GM21390 (cell line): ENCODE measurements at regions not wholly inside any gene's neighbourhood (a gene's known extent, or its start where the extent isn't known, plus 50 kb on each side); places are given as distances from the start of the nearest gene placed in this dataset.

Source experiments
- ATAC-seq: cut with Tn5 transposase; IDR thresholded peaks from one replicate; pipeline ENCODE4 v1.9.1; 2021; ENCODE audit not compliant: unreplicated experiment

- no peak for ATAC-seq
Observed at GRCh38 chr13:74449811-74450524, 315.8 kb upstream of the KLF12 start.

GRCh38 chr13:74444864-74445479 lies 310.8 kb upstream of the KLF12 start:
- no peak for ATAC-seq

GRCh38 chr13:74444161-74444571 lies 310.0 kb upstream of the KLF12 start:
- ATAC-seq, result no peak

- ATAC-seq, result no peak
Observed at GRCh38 chr13:74443631-74444030, 309.4 kb upstream of the KLF12 start.

GRCh38 chr13:74442751-74443150 lies 308.5 kb upstream of the KLF12 start:
- no peak for ATAC-seq

GRCh38 chr13:74438901-74439300 lies 304.7 kb upstream of the KLF12 start:
- ATAC-seq, result no peak

- no peak for ATAC-seq
Observed at GRCh38 chr13:74434782-74435181, 300.6 kb upstream of the KLF12 start.

- no peak for ATAC-seq
Observed at GRCh38 chr13:74424455-74424854, 290.3 kb upstream of the KLF12 start.

- ATAC-seq, result no peak
Observed at GRCh38 chr13:74423434-74423833, 289.2 kb upstream of the KLF12 start.

- ATAC-seq, result no peak
Observed at GRCh38 chr13:74414458-74414857, 280.3 kb upstream of the KLF12 start.

- ATAC-seq, result no peak
Observed at GRCh38 chr13:74413482-74413881, 279.3 kb upstream of the KLF12 start.

GRCh38 chr13:74409551-74409950 lies 275.3 kb upstream of the KLF12 start:
- no peak for ATAC-seq

- ATAC-seq, result no peak
Observed at GRCh38 chr13:74406420-74406819, 272.2 kb upstream of the KLF12 start.

GRCh38 chr13:74398599-74398998 lies 264.4 kb upstream of the KLF12 start:
- ATAC-seq, result no peak

GRCh38 chr13:74389056-74389455 lies 254.9 kb upstream of the KLF12 start:
- ATAC-seq, result no peak

- ATAC-seq, result no peak
Observed at GRCh38 chr13:74388626-74389025, 254.4 kb upstream of the KLF12 start.

GRCh38 chr13:74372511-74372910 lies 238.3 kb upstream of the KLF12 start:
- ATAC-seq, result no peak

- no peak for ATAC-seq
Observed at GRCh38 chr13:74367193-74367592, 233.0 kb upstream of the KLF12 start.

GRCh38 chr13:74361274-74361673 lies 227.1 kb upstream of the KLF12 start:
- no peak for ATAC-seq

GRCh38 chr13:74346960-74347359 lies 212.8 kb upstream of the KLF12 start:
- no peak for ATAC-seq

GRCh38 chr13:74338341-74338740 lies 204.1 kb upstream of the KLF12 start:
- ATAC-seq, result no peak

- no peak for ATAC-seq
Observed at GRCh38 chr13:74336546-74336945, 202.3 kb upstream of the KLF12 start.

- ATAC-seq, result no peak
Observed at GRCh38 chr13:74335370-74335769, 201.2 kb upstream of the KLF12 start.
